ENCODE measurements at regions not wholly inside any gene's neighbourhood (a gene's known extent, or its start where the extent isn't known, plus 50 kb on each side); places are given as distances from the start of the nearest gene placed in this dataset.

DNA sequence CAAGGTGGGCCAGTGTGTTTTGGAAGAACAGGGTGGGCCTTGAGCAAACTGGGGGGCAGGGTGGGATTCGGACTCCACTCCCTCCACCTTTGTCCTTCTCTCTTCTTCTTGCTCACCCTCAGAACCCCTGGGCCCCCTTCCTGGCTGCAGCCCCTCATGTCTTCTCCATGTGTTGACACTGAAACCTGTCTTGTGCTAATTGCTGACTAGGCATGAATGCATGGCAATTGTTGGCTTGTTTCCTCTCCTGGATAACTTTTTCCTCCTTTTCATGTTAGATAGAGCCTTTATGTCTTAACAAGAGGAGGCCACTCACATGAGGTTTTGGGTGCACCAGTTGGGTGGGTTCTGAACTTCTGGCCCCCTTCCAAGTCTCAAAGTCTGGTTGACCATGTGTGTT is 181.6 kb upstream of the MKI67 start:
- 78% methylated on average over 1 of the region's 1 CpG for WGBS
- Histone ChIP-seq H3K27ac (ENCODE audit: low read depth in 1 of 2, low read length in 2 of 2) (no peak overlapping the region), H3K36me3 (ENCODE audit: control insufficient read depth in 4 of 4, insufficient read depth in 3 of 4, low read depth in 1 of 4, low read length in 3 of 4) (no peaks in the 10 kb centered on the region), H3K9me3 (ENCODE audit: control insufficient read depth in 4 of 4, low read length in 3 of 4) (no peaks in the 10 kb centered on the region), H3K27me3 (ENCODE audit: control insufficient read depth in 4 of 4, insufficient read depth in 4 of 4, low read length in 3 of 4) (peaks cover 0 to 4% (median under 1%) of the 10 kb centered on the region in 4 donors), H3K4me1 (ENCODE audit: control insufficient read depth in 4 of 4, insufficient read depth in 4 of 4, low read length in 3 of 4) (no peaks in the 10 kb centered on the region), H3K4me3 (ENCODE audit: low read depth in 1 of 3, low read length in 3 of 3) (no peak overlapping the region), H3K9ac (ENCODE audit: low read depth in 1 of 2, low read length in 2 of 2) (no peak overlapping the region)
- TF ChIP-seq, protein P1, sequence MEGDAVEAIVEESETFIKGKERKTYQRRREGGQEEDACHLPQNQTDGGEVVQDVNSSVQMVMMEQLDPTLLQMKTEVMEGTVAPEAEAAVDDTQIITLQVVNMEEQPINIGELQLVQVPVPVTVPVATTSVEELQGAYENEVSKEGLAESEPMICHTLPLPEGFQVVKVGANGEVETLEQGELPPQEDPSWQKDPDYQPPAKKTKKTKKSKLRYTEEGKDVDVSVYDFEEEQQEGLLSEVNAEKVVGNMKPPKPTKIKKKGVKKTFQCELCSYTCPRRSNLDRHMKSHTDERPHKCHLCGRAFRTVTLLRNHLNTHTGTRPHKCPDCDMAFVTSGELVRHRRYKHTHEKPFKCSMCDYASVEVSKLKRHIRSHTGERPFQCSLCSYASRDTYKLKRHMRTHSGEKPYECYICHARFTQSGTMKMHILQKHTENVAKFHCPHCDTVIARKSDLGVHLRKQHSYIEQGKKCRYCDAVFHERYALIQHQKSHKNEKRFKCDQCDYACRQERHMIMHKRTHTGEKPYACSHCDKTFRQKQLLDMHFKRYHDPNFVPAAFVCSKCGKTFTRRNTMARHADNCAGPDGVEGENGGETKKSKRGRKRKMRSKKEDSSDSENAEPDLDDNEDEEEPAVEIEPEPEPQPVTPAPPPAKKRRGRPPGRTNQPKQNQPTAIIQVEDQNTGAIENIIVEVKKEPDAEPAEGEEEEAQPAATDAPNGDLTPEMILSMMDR (IDR thresholded peaks at IDR 0.05; ENCODE audit: low read depth, low read length, missing input control) = no peak
- no peak for DNase-seq (ENCODE audit: low spot score)

DNA sequence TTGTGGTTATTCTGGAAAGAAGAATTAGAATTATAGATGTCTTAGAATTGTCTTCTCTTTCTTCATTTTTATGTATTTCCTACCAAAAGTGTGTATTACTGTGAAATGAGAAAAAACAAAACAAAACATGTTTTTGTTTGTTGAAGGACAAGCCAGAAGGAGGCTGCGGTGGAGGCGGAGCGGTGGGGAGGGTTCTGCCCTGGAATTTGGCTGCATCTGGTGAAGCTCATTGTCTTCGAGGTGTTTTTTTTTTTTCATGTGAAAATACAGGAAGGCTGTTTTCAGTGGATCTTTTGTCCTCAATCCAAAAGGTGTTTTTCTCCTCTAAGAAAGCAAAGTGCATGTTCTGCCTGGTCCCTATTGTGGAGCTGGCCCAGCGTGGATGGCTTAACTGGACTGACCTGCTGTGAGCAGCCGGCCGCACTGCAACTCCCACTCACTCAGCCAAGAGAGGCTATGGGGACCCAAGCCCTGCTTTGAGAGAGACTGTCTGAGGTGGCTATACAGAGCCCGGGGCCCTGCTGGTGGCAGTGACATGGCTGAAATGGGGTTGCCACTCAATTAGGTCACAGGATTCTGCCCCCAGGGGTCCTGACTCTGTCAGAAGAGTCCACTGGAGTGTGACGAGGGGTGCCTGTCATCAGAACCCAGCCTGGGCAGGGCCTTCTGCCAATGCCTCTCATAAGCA is 184.9 kb upstream of the MKI67 start:
- no peak for DNase-seq (ENCODE audit: low spot score)
- H3K4me3 ChIP-seq (ENCODE audit: low read depth in 1 of 3, low read length in 3 of 3) = no peak overlapping the region
- no peak overlapping the region for H3K9ac ChIP-seq (ENCODE audit: low read depth in 1 of 2, low read length in 2 of 2)
- H3K4me1 ChIP-seq (ENCODE audit: control insufficient read depth in 4 of 4, insufficient read depth in 4 of 4, low read length in 3 of 4) = no peaks in the 10 kb centered on the region
- no peak for TF ChIP-seq EGR1 (IDR thresholded peaks at IDR 0.05; ENCODE audit: low read depth in 2 of 2)
- no peak for TF ChIP-seq GABPA (IDR thresholded peaks at IDR 0.05 in 1 of 2, conservative IDR thresholded peaks at IDR 0.05 in 1 of 2)
- TF ChIP-seq TAF1 (conservative IDR thresholded peaks at IDR 0.05) = no peak
- no peak for TF ChIP-seq FOXA2 (IDR thresholded peaks at IDR 0.05)
- TF ChIP-seq, protein P1 (IDR thresholded peaks at IDR 0.05; ENCODE audit: low read depth, low read length, missing input control) = no peak
- TF ChIP-seq, protein P2, sequence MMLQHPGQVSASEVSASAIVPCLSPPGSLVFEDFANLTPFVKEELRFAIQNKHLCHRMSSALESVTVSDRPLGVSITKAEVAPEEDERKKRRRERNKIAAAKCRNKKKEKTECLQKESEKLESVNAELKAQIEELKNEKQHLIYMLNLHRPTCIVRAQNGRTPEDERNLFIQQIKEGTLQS (IDR thresholded peaks at IDR 0.05) = no peak
- TF ChIP-seq YY1 (IDR thresholded peaks at IDR 0.05) = no peak
- TF ChIP-seq HNF4G (IDR thresholded peaks at IDR 0.05) = no peak
- TF ChIP-seq JUND (IDR thresholded peaks at IDR 0.05) = no peak
- TF ChIP-seq, protein P3, sequence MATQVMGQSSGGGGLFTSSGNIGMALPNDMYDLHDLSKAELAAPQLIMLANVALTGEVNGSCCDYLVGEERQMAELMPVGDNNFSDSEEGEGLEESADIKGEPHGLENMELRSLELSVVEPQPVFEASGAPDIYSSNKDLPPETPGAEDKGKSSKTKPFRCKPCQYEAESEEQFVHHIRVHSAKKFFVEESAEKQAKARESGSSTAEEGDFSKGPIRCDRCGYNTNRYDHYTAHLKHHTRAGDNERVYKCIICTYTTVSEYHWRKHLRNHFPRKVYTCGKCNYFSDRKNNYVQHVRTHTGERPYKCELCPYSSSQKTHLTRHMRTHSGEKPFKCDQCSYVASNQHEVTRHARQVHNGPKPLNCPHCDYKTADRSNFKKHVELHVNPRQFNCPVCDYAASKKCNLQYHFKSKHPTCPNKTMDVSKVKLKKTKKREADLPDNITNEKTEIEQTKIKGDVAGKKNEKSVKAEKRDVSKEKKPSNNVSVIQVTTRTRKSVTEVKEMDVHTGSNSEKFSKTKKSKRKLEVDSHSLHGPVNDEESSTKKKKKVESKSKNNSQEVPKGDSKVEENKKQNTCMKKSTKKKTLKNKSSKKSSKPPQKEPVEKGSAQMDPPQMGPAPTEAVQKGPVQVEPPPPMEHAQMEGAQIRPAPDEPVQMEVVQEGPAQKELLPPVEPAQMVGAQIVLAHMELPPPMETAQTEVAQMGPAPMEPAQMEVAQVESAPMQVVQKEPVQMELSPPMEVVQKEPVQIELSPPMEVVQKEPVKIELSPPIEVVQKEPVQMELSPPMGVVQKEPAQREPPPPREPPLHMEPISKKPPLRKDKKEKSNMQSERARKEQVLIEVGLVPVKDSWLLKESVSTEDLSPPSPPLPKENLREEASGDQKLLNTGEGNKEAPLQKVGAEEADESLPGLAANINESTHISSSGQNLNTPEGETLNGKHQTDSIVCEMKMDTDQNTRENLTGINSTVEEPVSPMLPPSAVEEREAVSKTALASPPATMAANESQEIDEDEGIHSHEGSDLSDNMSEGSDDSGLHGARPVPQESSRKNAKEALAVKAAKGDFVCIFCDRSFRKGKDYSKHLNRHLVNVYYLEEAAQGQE (IDR thresholded peaks at IDR 0.05) = no peak
- TF ChIP-seq FOXA1 (IDR thresholded peaks at IDR 0.05) = no peak
- no peak for TF ChIP-seq NR2F2 (IDR thresholded peaks at IDR 0.05)
- no peak for TF ChIP-seq RAD21 (IDR thresholded peaks at IDR 0.05)
- TF ChIP-seq, protein P4, sequence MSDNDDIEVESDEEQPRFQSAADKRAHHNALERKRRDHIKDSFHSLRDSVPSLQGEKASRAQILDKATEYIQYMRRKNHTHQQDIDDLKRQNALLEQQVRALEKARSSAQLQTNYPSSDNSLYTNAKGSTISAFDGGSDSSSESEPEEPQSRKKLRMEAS (IDR thresholded peaks at IDR 0.05) = no peak
- TF ChIP-seq, protein P5, sequence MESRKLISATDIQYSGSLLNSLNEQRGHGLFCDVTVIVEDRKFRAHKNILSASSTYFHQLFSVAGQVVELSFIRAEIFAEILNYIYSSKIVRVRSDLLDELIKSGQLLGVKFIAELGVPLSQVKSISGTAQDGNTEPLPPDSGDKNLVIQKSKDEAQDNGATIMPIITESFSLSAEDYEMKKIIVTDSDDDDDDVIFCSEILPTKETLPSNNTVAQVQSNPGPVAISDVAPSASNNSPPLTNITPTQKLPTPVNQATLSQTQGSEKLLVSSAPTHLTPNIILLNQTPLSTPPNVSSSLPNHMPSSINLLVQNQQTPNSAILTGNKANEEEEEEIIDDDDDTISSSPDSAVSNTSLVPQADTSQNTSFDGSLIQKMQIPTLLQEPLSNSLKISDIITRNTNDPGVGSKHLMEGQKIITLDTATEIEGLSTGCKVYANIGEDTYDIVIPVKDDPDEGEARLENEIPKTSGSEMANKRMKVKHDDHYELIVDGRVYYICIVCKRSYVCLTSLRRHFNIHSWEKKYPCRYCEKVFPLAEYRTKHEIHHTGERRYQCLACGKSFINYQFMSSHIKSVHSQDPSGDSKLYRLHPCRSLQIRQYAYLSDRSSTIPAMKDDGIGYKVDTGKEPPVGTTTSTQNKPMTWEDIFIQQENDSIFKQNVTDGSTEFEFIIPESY (IDR thresholded peaks at IDR 0.05) = no peak
- no peak for TF ChIP-seq RXRA (IDR thresholded peaks at IDR 0.05)
- no peak for TF ChIP-seq SP1 (IDR thresholded peaks at IDR 0.05)
- TF ChIP-seq HNF4A (conservative IDR thresholded peaks at IDR 0.05) = no peak
- H3K27me3 ChIP-seq (ENCODE audit: control insufficient read depth in 4 of 4, insufficient read depth in 4 of 4, low read length in 3 of 4) = peaks cover 0 to 4% (median under 1%) of the 10 kb centered on the region in 4 donors
- no peaks in the 10 kb centered on the region for H3K36me3 ChIP-seq (ENCODE audit: control insufficient read depth in 4 of 4, insufficient read depth in 3 of 4, low read depth in 1 of 4, low read length in 3 of 4)
- H3K27ac ChIP-seq (ENCODE audit: low read depth in 1 of 2, low read length in 2 of 2) = no peak overlapping the region
- WGBS = 72% methylated on average over 9 of the region's 9 CpGs
- no peaks in the 10 kb centered on the region for H3K9me3 ChIP-seq (ENCODE audit: control insufficient read depth in 4 of 4, low read length in 3 of 4)

Data from liver (tissue), 8 donors.